ENCODE measurements at regions not wholly inside any gene's neighbourhood (a gene's known extent, or its start where the extent isn't known, plus 50 kb on each side); places are given as distances from the start of the nearest gene placed in this dataset.

- TF ChIP-seq CTCF (IDR thresholded peaks at IDR 0.05; ENCODE audit: poor library complexity) (no peak), EZH2 (IDR thresholded peaks at IDR 0.05; ENCODE audit: borderline replicate concordance) (no peak), EZH2phosphoT487 (IDR thresholded peaks at IDR 0.05; ENCODE audit: low read depth, severe bottlenecking, unreplicated experiment) (no peak)
Measured at GRCh38 chr15:93557696-93558095, 468.7 kb upstream of the RGMA start.

All from hepatocyte (in vitro differentiated cells).